ENCODE measurements at regions not wholly inside any gene's neighbourhood (a gene's known extent, or its start where the extent isn't known, plus 50 kb on each side); places are given as distances from the start of the nearest gene placed in this dataset.
"Not testable (repeated sequence)": the region's sequence is repeated elsewhere in the genome, so short reads cannot be mapped to it uniquely, and the experiment has no call there.

DNA sequence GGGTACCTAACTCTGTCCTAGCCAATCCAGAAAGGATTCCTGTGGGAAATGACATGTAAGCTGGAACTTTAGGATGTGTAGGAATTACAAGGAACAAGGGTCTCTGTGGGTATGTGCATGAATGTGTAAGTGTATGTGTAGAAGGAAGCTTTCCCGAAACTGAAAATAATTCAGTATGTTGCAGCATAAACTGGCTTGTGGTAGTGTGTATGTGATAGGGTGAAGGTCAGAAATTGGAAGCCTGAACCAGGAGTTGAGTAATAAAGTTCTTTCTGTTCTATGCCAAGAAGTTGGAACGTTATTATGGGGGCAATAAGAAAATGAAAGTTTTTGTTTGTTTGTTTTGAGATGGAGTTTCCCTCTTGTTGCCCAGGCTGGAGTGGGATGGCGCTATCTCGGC is 323.1 kb upstream of the KITLG start:
- DNase-seq (ENCODE audit: low read depth in 3 of 3), result no peak

DNA sequence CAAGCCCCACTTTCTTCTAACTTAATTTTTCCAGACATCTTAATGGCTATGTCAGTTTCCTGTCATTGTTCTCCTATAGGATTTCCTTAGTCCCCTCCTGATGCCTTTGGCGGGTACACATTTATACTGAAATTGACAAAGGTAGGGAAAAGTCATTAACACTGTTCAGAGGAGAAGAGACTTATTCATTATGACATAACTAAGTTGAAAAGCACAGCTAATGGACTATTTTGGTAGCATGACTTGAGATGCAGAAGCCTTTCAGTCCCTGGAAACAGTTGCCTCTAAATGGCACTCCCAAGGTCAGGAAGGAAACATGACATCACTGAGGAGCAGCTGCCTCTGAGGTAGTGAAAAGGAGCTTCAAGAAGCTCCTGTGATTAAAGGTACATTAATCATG is 317.5 kb upstream of the KITLG start:
- DNase-seq (ENCODE audit: low read depth in 3 of 3), result no peak

DNA sequence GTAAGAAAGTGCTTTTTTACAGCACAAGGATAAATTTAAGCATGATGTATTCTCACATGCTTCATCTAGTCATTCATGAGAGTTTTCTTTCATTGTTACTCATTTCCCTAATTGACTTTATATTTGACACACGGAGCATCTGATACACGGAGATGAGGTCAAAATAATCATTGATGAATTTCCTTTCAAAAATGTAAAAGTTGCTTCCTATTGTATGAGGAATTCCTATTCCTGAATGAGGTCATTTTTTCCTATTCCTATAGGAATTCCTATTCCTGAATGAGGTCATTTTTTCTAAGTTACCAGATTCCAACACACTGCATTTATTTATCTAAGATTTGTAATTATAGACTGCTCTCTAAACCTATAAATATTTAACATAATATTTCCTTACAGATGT is 316.7 kb upstream of the KITLG start:
- no peak for DNase-seq (ENCODE audit: low read depth in 3 of 3)

GRCh38 chr12:88895634-88896033 is 315.4 kb upstream of the KITLG start:
- no peak for DNase-seq (ENCODE audit: low read depth in 3 of 3)

- DNase-seq (ENCODE audit: low read depth in 3 of 3), result no peak
Measured at GRCh38 chr12:88893801-88894200, 313.5 kb upstream of the KITLG start.

DNA sequence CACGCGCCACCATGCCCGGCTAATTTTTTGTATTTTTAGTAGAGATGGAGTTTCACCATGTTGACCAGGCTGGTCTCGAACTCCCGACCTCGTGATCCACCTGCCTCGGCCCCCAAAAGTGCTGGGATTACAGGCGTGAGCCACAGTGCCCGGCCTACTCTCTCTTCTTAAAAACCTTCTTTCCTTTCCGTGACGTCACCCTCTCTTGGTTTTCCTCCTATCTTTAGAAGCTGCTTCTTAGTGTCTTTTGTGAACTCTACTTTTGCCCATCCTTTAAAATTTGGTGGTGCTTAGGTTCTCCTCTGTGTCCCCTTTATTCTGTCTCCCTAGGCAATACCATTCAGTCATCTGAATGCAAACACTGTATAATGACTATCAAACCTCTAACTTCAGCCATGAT is 311.2 kb upstream of the KITLG start:
- DNase-seq (ENCODE audit: low read depth in 3 of 3), result not testable (repeated sequence)

DNA sequence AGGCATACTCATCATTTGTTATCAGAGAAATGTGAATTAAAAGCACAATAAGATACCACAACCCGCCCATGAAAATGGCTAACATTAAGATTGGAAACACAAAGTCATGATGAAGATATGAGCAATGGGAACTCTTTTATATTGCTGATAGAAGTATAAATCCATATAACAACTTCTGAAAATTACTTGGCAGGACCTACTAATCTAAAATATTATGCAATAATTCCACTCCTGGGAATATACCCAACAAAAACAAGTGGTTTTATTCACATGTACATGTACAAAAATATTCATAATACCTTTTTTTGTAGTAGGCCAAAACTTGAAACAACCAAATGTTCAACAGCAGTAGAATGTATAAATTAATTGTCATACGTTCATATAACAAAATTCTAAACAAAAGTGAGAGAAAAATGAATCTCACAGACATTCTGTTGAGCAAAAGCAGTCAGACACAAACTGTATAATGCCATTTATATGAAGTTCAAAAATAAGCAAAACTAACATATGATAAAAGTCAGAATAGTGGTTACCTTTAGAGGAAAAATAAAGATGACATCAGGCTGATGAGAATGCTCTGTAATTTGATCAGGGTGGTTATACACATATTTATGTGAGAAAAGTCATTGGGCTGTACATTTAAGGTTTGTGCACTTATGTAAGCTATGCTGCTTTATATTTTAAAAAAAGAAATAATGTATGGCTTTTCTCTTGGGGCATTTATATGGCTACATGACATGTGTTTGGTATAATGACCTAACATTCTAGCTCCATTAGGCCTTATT is 309.2 kb upstream of the KITLG start:
- no peak for DNase-seq (ENCODE audit: low read depth in 3 of 3)

GRCh38 chr12:88884600-88884999 is 304.3 kb upstream of the KITLG start:
- DNase-seq (ENCODE audit: low read depth in 3 of 3), result no peak

DNA sequence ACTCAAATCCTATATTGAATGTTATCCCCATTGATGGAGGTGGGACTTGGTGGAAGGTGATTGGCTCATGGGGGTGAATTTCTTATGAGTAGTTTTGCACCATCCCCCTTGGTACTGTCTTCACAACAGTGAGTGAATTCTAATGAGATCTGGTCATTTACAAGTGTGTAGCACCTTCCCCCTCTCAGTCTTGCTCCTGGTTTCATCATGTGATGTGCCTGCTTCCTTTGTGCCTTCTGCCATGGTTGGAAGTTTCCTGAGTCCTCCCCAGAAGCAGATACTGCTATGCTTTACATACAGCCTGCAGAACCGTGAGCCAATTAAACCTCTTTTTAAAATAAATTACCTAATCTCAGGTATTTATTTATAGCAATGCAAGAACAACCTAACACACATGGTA is 302.4 kb upstream of the KITLG start:
- no peak for DNase-seq (ENCODE audit: low read depth in 3 of 3)

DNA sequence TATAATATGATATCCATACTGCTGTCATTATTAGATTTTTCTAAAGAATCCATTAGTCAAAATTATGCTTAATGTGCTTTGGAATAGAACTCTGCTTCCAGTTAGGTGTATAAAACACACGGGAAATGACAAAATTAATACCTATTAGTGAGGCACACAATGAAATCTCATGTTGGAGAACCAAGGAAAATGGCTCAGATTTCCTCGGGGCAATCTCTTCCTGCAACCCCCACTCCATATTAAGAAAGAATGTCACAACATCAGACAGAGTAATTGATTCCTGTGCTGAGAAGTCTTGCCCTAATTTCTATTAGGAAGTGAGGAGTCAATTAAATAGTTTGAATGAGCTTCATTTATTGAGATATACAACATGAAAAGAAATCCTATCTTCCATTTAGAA is 299.8 kb upstream of the KITLG start:
- no peak for DNase-seq (ENCODE audit: low read depth in 3 of 3)

DNA sequence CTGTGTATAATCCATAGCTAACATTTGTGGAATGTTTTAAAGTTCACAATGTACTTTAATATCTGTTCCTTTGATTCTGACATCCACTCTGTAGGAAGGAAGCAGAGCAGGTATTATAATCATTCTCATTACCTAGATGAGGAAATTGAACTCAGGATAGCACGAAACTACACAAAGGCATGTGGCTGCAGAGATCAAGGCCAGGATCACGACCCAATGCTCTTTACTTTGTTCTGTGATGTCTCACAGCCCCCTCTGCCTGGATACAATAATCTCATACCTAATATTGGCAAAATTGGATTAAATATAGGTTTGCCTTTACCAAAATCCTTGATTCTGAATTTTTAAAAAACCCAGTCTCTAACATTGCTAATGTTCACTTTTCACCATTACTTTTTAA is 298.0 kb upstream of the KITLG start:
- DNase-seq (ENCODE audit: low read depth in 3 of 3), result no peak

DNA sequence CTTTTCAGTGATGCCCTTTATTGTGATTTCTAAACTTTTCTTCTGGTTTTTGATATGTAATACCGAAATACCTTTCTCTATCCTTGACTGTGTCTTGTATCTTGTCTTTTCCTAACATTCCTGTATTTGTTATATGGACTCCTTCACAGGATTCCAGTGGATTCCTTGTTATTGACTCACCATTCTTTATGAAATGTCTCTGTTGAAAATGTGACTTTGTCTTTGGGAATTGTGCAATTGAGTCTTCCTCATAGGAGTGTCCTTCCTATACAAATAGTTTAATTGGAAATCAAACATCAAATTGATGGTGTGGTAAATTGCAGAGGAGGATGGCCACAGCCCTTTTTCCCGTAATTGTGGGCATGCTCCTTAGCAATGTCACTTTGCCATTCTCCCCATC is 296.6 kb upstream of the KITLG start:
- DNase-seq (ENCODE audit: low read depth in 3 of 3), result no peak

DNA sequence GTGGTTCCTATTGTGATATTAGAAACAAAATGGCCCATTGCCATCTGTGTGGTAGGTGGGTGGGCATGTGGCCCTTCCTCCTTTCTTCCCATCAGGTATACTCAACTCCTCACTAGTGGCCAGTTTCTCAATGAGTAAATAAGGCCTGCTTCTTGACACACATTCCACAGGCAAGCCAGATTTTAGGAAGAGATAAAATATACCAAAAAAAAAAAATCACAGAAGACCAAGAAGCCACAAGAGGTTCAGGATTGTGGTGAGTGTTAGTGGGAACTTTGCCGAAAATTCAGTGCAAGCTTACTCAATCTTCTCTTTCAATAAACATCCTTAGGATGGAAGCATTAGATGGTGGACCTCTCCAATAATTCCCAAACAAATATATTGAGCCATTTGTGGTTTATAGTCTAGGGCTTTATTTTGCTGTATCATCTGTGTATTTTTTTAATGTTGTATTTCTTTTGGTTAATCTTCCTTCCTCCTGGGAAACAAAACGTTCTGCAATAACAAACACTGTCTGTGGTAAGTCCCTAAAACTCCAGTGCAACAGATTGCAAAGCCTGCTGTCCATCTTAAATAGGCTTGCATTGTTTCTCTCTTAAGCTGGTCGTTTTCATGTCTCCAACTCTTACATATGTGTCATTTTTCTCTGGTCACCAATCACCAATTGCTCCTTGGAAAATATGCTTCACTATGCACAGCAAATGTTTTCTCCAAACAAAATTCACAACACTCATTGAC is 289.9 kb upstream of the KITLG start:
- no peak for DNase-seq (ENCODE audit: low read depth in 3 of 3)

- no peak for DNase-seq (ENCODE audit: low read depth in 3 of 3)
Measured at GRCh38 chr12:88868050-88868449, 287.8 kb upstream of the KITLG start.

DNA sequence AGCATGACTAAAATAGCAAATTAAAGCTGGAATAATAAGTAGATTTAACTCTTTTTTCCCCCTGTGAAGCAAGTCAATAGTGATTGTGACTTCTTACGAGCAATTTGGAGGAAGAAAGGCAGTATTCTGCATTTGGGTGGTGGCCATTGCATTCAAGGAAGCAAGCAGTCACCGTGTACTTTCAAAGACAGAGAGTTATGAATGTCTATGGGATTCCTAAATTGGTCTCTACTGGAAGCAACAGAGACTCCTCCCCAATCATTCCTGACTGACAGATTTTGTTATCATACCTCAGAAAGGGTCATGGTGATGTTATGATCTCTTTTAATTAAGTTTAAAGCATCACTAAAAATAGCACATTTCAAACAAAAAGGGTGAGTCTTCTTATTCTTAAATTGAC is 287.2 kb upstream of the KITLG start:
- no peak for DNase-seq (ENCODE audit: low read depth in 3 of 3)

DNA sequence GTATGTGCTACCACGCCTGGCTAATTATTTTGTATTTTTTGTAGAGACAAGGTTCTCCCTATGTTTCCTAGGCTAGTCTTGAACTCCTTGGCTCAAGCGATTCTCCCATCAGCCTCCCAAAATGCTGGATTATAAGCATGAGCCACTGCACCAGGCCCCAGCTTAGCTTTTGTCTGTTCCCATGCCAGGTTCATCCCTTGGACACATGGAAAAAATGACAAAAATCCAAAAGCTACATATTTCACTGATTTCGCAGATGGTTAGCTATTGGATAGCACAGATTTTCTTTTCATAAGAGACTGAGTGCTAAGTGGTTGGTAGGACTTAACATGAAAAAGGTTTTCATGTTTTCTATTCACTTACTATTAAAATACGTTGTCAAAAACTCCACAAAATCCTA is 286.6 kb upstream of the KITLG start:
- no peak for DNase-seq (ENCODE audit: low read depth in 3 of 3)

- DNase-seq (ENCODE audit: low read depth in 3 of 3), result no peak
Measured at GRCh38 chr12:88865537-88865936, 285.3 kb upstream of the KITLG start.

- DNase-seq (ENCODE audit: low read depth in 3 of 3), result no peak
Measured at GRCh38 chr12:88860851-88861250, 280.6 kb upstream of the KITLG start.

DNA sequence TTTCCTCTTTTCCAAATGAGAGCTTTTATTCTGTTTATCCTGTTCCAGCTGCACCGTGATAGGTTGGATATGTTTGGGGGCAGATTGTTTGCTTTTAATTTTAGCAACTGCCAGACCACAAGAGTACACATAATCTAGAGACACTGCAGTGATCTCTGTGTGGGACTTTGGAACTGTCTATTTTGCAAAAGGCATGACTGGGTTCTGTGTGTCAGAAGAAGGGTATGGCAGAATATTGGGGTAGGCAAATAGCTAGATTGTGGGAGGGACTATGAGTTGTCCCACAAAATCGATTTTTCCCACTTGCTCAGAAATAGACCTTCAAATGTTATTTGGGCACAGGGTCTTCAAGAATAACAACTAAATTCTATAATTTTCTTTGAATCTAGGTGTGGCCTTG is 275.9 kb upstream of the KITLG start:
- DNase-seq (ENCODE audit: low read depth in 3 of 3), result no peak

DNA sequence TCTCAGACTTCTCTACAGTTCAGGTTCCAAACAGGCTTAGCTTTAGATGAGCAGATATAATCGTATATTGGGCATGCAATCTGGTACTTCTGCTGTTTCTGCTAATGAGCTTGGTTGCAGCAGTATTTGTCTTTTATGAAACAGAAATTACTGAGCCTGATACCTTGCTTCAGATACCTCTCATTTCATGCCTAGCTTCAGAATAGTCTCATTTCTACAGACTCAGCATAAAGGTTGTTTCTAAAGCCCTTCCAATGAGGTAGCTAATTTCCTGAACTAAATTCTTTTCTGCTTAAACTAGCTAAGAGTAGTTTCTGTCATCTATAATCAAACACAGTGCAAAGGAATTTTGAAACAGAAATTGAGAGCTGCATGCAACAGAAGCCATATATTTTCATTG is 275.0 kb upstream of the KITLG start:
- no peak for DNase-seq (ENCODE audit: low read depth in 3 of 3)

- no peak for DNase-seq (ENCODE audit: low read depth in 3 of 3)
Measured at GRCh38 chr12:88854260-88854659, 274.0 kb upstream of the KITLG start.

DNA sequence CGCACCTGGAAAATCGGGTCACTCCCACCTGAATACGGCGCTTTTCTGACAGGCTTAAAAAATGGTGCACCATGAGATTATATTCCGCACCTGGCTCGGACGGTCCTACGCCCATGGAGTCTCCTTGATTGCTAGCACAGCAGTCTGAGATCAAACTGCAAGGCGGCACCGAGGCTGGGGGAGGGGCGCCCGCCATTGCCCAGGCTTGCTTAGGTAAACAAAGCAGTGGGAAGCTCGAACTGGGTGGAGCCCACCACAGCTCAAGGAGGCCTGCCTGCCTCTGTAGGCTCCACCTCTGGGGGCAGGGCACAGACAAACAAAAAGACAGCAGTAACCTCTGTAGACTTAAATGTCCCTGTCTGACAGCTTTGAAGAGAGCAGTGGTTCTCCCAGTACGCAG is 267.0 kb upstream of the KITLG start:
- not testable (repeated sequence) for DNase-seq (ENCODE audit: low read depth in 3 of 3)

DNA sequence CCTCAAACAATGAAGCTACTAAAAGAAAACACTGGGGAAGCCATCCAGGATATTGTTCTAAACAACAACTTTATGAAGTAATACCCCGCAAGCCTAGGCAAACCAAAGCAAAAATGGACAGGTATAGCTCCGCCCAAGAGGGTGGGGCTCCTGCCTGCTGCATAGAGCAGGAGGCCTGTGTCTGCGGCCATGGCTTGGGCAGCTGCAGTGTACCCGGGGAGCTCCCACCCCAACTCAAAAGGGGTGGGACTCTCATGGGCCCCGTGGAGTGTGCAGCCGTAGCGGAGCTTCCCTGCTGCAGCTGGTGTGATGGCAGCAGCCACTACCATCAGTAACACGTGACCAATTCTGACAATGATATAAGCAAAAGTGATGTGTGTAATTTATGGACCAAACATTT is 264.2 kb upstream of the KITLG start:
- no peak for DNase-seq (ENCODE audit: low read depth in 3 of 3)

DNA sequence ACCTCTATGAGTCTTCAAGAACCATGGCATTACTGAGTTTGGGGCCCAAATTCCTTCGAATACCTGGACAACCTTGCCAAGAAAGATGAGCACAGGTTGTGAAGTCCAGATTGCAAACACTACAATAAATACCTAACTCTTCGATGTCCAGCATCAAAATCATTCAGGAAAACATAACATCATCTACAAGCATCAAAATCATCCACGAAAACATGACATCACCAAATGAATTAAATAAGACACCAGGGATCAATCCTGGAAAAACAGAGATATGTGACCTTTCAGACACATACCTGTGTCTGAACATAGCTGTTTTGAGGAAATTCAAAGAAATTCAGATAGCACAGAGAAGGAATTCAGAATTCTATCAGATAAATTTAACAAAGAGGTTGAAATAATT is 262.0 kb upstream of the KITLG start:
- DNase-seq (ENCODE audit: low read depth in 3 of 3), result no peak
